GM18519 (cell line): ENCODE measurements at regions not wholly inside any gene's neighbourhood (a gene's known extent, or its start where the extent isn't known, plus 50 kb on each side); places are given as distances from the start of the nearest gene placed in this dataset.
"Not testable (repeated sequence)": the region's sequence is repeated elsewhere in the genome, so short reads cannot be mapped to it uniquely, and the experiment has no call there.

Experiments
- ATAC-seq: cut with Tn5 transposase; IDR thresholded peaks from one replicate; pipeline ENCODE4 v1.9.1; 2021; ENCODE audit warnings: mild to moderate bottlenecking, moderate library complexity; ENCODE audit not compliant: unreplicated experiment, low FRiP score

GRCh38 chr6:147666255-147666654, 157.8 kb downstream of the SAMD5 start:
- ATAC-seq = no peak

DNA sequence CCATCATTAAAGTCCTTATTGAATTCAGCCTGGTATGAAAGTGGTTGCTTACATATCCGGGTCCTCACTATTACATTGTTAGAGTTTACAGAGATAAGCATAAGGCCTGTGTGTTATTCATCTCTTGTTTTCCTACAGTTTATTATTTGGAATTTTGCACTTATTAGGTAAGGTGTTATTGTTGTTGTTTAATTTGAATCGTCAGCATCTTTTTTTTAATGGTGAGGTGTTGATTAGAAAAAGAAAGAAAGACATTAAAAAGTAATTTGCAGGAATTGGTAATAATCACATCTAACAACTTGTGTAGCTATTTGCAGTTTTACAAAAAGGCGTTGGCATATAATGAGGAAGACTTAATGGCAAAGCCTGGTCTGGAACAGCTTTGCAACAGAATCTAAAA, 158.6 kb downstream of the SAMD5 start:
- no peak for ATAC-seq

GRCh38 chr6:147674099-147674498, 165.6 kb downstream of the SAMD5 start:
- no peak for ATAC-seq

GRCh38 chr6:147674794-147675193, 166.3 kb downstream of the SAMD5 start:
- ATAC-seq = no peak

DNA sequence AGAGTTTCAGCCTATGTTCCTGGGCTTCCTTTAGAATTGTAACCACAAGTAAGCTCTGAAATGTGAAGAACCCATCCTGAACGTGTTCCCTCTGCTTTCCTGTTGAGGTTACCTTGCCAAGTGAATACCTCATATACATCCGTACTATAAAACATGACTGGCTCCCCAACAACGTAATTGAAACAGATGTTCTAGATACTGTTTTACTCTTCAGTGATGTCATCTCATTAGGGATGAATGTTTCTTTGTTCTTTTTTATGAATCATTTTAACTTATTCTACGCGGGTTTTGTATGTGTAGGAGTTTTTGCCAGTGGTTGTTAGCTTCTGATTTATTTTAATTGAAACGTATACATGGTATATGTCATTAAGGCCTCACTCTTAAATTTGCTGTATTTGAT, 166.8 kb downstream of the SAMD5 start:
- ATAC-seq = no peak

- ATAC-seq = no peak
Observed at GRCh38 chr6:147676495-147677199, 168.2 kb downstream of the SAMD5 start.

GRCh38 chr6:147677647-147678046, 169.2 kb downstream of the SAMD5 start:
- no peak for ATAC-seq

GRCh38 chr6:147678253-147678652, 169.8 kb downstream of the SAMD5 start:
- ATAC-seq = no peak

GRCh38 chr6:147684906-147685305, 176.4 kb downstream of the SAMD5 start:
- ATAC-seq = no peak

DNA sequence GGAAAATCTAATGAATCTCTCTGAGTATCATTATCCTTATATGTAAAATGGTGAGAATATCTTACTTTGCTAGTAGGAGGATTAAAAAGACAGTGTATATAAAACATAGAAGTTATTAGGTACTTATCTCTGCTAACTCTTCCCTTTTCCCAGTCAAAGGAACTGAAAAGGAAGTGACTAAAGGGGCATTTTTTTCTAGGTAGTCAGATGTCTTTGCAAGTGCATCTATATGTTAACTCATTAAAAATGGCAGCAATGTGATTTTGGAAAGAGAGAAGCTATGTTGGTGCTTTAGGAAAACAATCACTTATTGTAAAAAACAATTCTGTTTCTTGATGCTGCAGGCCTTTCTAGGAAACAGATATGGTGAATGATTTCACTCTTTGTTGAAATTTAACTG, 180.9 kb downstream of the SAMD5 start:
- ATAC-seq = no peak

GRCh38 chr6:147691446-147691845, 183.0 kb downstream of the SAMD5 start:
- ATAC-seq = no peak

GRCh38 chr6:147693181-147693580, 184.7 kb downstream of the SAMD5 start:
- no peak for ATAC-seq

GRCh38 chr6:147694556-147694955, 186.1 kb downstream of the SAMD5 start:
- ATAC-seq = not testable (repeated sequence)

GRCh38 chr6:147695819-147696218, 187.3 kb downstream of the SAMD5 start:
- ATAC-seq = no peak

DNA sequence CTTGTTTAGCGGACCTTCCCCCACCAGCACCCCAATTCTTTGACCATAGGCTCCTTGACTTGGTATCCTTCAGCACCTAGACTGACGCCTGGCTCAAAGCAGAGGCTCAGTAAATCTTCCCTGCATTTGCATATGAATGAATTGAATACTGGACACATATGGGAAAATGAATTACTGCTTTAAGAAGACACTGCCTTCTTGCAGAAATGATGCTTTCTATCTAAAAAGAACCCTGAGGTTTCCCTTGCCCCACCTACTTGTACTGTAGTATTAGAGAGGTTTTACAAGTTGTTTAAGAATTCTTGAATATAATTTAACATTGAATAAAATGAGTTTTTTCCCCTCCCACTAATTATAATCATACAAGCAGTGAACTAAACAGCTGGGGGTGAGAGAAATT, 190.7 kb downstream of the SAMD5 start:
- no peak for ATAC-seq

DNA sequence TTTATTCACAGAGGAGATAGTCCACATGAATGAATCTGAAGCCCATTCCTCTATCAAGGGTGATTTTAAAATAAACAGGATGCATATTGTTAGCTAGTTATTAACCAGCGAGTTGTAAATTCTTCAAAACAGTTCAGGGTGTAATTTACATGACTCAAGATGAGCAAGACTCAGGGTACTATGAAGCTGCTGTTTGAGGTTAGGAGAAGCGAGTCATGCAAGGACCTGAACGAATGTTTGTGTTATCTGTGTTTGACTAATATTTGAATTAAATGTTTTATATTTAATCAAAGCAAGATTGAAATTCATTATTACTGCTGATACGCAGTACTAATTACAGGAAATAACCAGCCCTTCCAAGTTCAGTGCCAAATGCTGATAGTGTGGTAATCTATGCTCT, 191.1 kb downstream of the SAMD5 start:
- no peak for ATAC-seq

GRCh38 chr6:147700436-147701209, 192.1 kb downstream of the SAMD5 start:
- ATAC-seq = no peak

GRCh38 chr6:147704691-147705090, 196.2 kb downstream of the SAMD5 start:
- no peak for ATAC-seq

GRCh38 chr6:147707524-147707923, 199.0 kb downstream of the SAMD5 start:
- ATAC-seq = no peak

DNA sequence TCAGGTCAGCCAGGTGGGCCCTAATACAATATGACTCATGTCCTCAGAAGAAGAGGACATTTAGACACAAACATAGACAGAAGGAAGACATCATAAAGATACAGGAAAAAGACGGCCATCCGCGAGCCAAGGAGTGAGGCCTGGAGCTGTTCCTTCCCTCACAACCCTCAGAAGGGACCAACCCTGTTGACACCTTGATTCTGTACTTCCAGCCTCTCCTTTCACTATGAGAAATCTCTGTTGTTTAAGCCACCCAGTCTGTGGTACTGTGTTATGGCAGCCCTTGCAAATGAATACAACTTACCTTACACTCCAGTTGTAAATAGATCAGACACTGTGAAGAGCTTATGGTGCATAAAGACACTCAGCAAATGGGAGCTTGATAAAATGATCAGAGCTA, 199.7 kb downstream of the SAMD5 start:
- no peak for ATAC-seq

DNA sequence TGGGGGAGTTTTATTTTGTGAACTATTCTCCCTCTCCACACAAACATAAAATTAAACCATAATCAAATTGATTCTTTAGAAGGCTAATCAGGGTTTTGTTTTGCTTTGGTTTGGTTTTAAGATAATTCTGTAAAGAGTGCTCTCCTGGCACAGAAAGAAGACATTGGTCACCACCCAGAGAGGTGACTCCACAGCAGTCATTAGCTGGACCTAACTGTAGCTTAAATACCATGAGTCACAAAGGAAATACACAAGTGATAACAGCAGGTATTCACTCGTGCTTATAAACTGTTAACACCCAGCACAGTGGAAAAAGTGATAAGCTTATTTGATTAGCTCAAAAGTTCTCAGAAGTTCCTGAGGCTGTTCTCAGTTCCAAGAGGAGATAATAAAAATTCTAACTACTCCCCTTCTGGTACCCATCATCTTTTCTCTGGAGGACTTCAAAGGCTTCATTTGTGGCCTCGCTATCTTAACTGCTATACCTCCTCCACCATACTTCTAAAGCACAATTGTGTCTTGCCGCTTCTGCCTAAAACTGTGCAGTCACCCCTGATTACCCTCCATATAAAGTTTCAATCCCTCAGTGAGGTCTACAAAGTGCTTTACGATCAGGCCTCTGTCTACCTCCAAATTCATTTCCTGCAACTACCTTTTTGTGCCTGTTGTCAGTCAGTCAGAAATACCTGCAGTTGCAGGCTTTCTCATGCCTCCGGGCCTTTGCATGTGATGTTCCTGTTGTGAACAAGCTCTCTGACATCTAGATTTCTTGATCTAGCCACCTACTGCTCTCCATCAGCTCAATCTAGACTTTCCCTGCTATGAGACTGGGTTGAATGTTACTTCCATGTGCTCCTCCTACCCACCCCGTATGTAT, 201.1 kb downstream of the SAMD5 start:
- no peak for ATAC-seq
